Superior temporal gyrus (tissue), 1 donor: ENCODE measurements at regions not wholly inside any gene's neighbourhood (a gene's known extent, or its start where the extent isn't known, plus 50 kb on each side); places are given as distances from the start of the nearest gene placed in this dataset.
"Not testable (repeated sequence)": the region's sequence is repeated elsewhere in the genome, so short reads cannot be mapped to it uniquely, and the experiment has no call there.

Experiments
- DNase-seq: peaks from one replicate; pipeline ENCODE4 v3.0.0-alpha.2; 2016; ENCODE audit errors: extremely low spot score

GRCh38 chr14:23694949-23695663 lies 58.9 kb downstream of the DHRS2 start:
- no peak for DNase-seq

- no peak for DNase-seq
Measured at GRCh38 chr14:23695664-23695999, 59.5 kb downstream of the DHRS2 start.

- DNase-seq = no peak
Measured at GRCh38 chr14:23696701-23697239, 60.6 kb downstream of the DHRS2 start.

GRCh38 chr14:23697680-23698079 lies 61.5 kb downstream of the DHRS2 start:
- no peak for DNase-seq

GRCh38 chr14:23702656-23703426 lies 66.7 kb downstream of the DHRS2 start:
- no peak for DNase-seq

GRCh38 chr14:23704890-23705289 lies 68.7 kb downstream of the DHRS2 start:
- DNase-seq = no peak

GRCh38 chr14:23707415-23707814 lies 71.3 kb downstream of the DHRS2 start:
- DNase-seq = no peak

- DNase-seq = no peak
Measured at GRCh38 chr14:23708343-23708742, 72.2 kb downstream of the DHRS2 start.

GRCh38 chr14:23709923-23710322 lies 73.8 kb downstream of the DHRS2 start:
- no peak for DNase-seq

GRCh38 chr14:23712287-23712686 lies 76.1 kb downstream of the DHRS2 start:
- no peak for DNase-seq

GRCh38 chr14:23719225-23719985 lies 83.2 kb downstream of the DHRS2 start:
- no peak for DNase-seq

GRCh38 chr14:23722675-23723074 lies 86.5 kb downstream of the DHRS2 start:
- no peak for DNase-seq

GRCh38 chr14:23723911-23724310 lies 87.7 kb downstream of the DHRS2 start:
- DNase-seq = no peak

GRCh38 chr14:23725528-23725927 lies 89.4 kb downstream of the DHRS2 start:
- no peak for DNase-seq

GRCh38 chr14:23725980-23726710 lies 90.0 kb downstream of the DHRS2 start:
- DNase-seq = no peak

GRCh38 chr14:23727566-23728335 lies 91.6 kb downstream of the DHRS2 start:
- DNase-seq = peak; percentile 70

GRCh38 chr14:23728791-23729190 lies 92.6 kb downstream of the DHRS2 start:
- DNase-seq = no peak

GRCh38 chr14:23729720-23730387 lies 93.7 kb downstream of the DHRS2 start:
- no peak for DNase-seq

GRCh38 chr14:23735394-23735793 lies 99.2 kb downstream of the DHRS2 start:
- DNase-seq = no peak

- DNase-seq = not testable (repeated sequence)
Measured at GRCh38 chr14:23744368-23744767, 108.2 kb downstream of the DHRS2 start.
